ENCODE measurements at regions not wholly inside any gene's neighbourhood (a gene's known extent, or its start where the extent isn't known, plus 50 kb on each side); places are given as distances from the start of the nearest gene placed in this dataset.
"Not testable (repeated sequence)": the region's sequence is repeated elsewhere in the genome, so short reads cannot be mapped to it uniquely, and the experiment has no call there.

DNA sequence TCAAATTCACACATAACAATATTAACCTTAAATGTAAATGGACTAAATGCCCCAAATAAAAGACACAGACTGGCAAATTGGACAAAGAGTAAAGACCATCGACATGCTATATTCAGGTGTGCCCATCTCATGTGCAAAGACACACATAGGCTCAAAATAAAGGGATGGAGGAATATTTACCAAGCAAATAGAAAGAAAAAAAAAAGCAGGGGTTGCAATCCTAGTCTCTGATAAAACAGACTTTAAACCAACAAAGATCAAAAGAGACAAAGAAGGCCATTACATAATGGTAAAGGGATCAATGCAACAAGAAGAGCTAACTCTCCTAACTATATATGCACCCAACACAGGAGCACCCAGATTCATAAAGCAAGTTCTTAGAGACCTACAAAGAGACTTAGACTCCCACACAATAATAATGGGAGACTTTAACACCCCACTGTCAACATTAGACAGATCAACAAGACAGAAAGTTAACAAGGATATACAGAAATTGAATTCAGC lies 189.4 kb upstream of the CENPE start:
- TF ChIP-seq, protein P1, sequence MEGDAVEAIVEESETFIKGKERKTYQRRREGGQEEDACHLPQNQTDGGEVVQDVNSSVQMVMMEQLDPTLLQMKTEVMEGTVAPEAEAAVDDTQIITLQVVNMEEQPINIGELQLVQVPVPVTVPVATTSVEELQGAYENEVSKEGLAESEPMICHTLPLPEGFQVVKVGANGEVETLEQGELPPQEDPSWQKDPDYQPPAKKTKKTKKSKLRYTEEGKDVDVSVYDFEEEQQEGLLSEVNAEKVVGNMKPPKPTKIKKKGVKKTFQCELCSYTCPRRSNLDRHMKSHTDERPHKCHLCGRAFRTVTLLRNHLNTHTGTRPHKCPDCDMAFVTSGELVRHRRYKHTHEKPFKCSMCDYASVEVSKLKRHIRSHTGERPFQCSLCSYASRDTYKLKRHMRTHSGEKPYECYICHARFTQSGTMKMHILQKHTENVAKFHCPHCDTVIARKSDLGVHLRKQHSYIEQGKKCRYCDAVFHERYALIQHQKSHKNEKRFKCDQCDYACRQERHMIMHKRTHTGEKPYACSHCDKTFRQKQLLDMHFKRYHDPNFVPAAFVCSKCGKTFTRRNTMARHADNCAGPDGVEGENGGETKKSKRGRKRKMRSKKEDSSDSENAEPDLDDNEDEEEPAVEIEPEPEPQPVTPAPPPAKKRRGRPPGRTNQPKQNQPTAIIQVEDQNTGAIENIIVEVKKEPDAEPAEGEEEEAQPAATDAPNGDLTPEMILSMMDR (IDR thresholded peaks at IDR 0.05) = not testable (repeated sequence)
- not testable (repeated sequence) for TF ChIP-seq EP300 (IDR thresholded peaks at IDR 0.05)

All from sigmoid colon (tissue), 4 donors.